ENCODE measurements at regions not wholly inside any gene's neighbourhood (a gene's known extent, or its start where the extent isn't known, plus 50 kb on each side); places are given as distances from the start of the nearest gene placed in this dataset.

GRCh38 chr14:42023452-42023851, 416.8 kb downstream of the LRFN5 start:
- H3K4me1 ChIP-seq (ENCODE audit: control insufficient read depth, insufficient read depth, low read length, unreplicated experiment) = no peaks in the 10 kb centered on the region
- H3K36me3 ChIP-seq (ENCODE audit: insufficient read depth, low read length) = no peaks in the 10 kb centered on the region
- H3K4me3 ChIP-seq (ENCODE audit: low read depth, low read length) = no peak overlapping the region
- no peaks in the 10 kb centered on the region for H3K27me3 ChIP-seq (ENCODE audit: insufficient read depth, low read length)
- H3K79me2 ChIP-seq (ENCODE audit: control insufficient read depth, insufficient read depth, low read length, unreplicated experiment) = no peaks in the 10 kb centered on the region
- no peak overlapping the region for H2AFZ ChIP-seq (ENCODE audit: low read length, unreplicated experiment)
- H3K27ac ChIP-seq (ENCODE audit: low read depth, low read length) = no peak overlapping the region

GRCh38 chr14:42014301-42014700, 407.6 kb downstream of the LRFN5 start:
- no peak overlapping the region for H3K27ac ChIP-seq (ENCODE audit: low read depth, low read length)
- no peak overlapping the region for H2AFZ ChIP-seq (ENCODE audit: low read length, unreplicated experiment)

GRCh38 chr14:42013559-42013958, 406.9 kb downstream of the LRFN5 start:
- H2AFZ ChIP-seq (ENCODE audit: low read length, unreplicated experiment) = no peak overlapping the region

More at GRCh38 chr14:42014301-42014700, 407.6 kb downstream of the LRFN5 start:
- Histone ChIP-seq H3K4me3 (ENCODE audit: low read depth, low read length) (no peak overlapping the region), H3K27me3 (ENCODE audit: insufficient read depth, low read length) (no peaks in the 10 kb centered on the region), H3K79me2 (ENCODE audit: control insufficient read depth, insufficient read depth, low read length, unreplicated experiment) (no peaks in the 10 kb centered on the region), H3K36me3 (ENCODE audit: insufficient read depth, low read length) (no peaks in the 10 kb centered on the region), H3K4me1 (ENCODE audit: control insufficient read depth, insufficient read depth, low read length, unreplicated experiment) (no peaks in the 10 kb centered on the region)

GRCh38 chr14:42013153-42013552, 406.5 kb downstream of the LRFN5 start:
- no peak overlapping the region for H3K4me3 ChIP-seq (ENCODE audit: low read depth, low read length)
- H3K36me3 ChIP-seq (ENCODE audit: insufficient read depth, low read length) = no peaks in the 10 kb centered on the region
- no peaks in the 10 kb centered on the region for H3K79me2 ChIP-seq (ENCODE audit: control insufficient read depth, insufficient read depth, low read length, unreplicated experiment)
- no peaks in the 10 kb centered on the region for H3K27me3 ChIP-seq (ENCODE audit: insufficient read depth, low read length)
- H3K4me1 ChIP-seq (ENCODE audit: control insufficient read depth, insufficient read depth, low read length, unreplicated experiment) = no peaks in the 10 kb centered on the region
- H2AFZ ChIP-seq (ENCODE audit: low read length, unreplicated experiment) = no peak overlapping the region
- H3K27ac ChIP-seq (ENCODE audit: low read depth, low read length) = no peak overlapping the region

More at GRCh38 chr14:42013559-42013958, 406.9 kb downstream of the LRFN5 start:
- Histone ChIP-seq H3K36me3 (ENCODE audit: insufficient read depth, low read length) (no peaks in the 10 kb centered on the region), H3K27ac (ENCODE audit: low read depth, low read length) (no peak overlapping the region), H3K79me2 (ENCODE audit: control insufficient read depth, insufficient read depth, low read length, unreplicated experiment) (no peaks in the 10 kb centered on the region), H3K4me3 (ENCODE audit: low read depth, low read length) (no peak overlapping the region), H3K27me3 (ENCODE audit: insufficient read depth, low read length) (no peaks in the 10 kb centered on the region), H3K4me1 (ENCODE audit: control insufficient read depth, insufficient read depth, low read length, unreplicated experiment) (no peaks in the 10 kb centered on the region)

GRCh38 chr14:42011221-42011620, 404.5 kb downstream of the LRFN5 start:
- H2AFZ ChIP-seq (ENCODE audit: low read length, unreplicated experiment) = no peak overlapping the region

GRCh38 chr14:42004321-42004720, 397.6 kb downstream of the LRFN5 start:
- Histone ChIP-seq H3K36me3 (ENCODE audit: insufficient read depth, low read length) (no peaks in the 10 kb centered on the region), H3K79me2 (ENCODE audit: control insufficient read depth, insufficient read depth, low read length, unreplicated experiment) (no peaks in the 10 kb centered on the region), H2AFZ (ENCODE audit: low read length, unreplicated experiment) (no peak overlapping the region), H3K4me1 (ENCODE audit: control insufficient read depth, insufficient read depth, low read length, unreplicated experiment) (no peaks in the 10 kb centered on the region), H3K27me3 (ENCODE audit: insufficient read depth, low read length) (no peaks in the 10 kb centered on the region), H3K4me3 (ENCODE audit: low read depth, low read length) (no peak overlapping the region), H3K27ac (ENCODE audit: low read depth, low read length) (no peak overlapping the region)

More at GRCh38 chr14:42011221-42011620, 404.5 kb downstream of the LRFN5 start:
- Histone ChIP-seq H3K27ac (ENCODE audit: low read depth, low read length) (no peak overlapping the region), H3K4me1 (ENCODE audit: control insufficient read depth, insufficient read depth, low read length, unreplicated experiment) (no peaks in the 10 kb centered on the region), H3K36me3 (ENCODE audit: insufficient read depth, low read length) (no peaks in the 10 kb centered on the region), H3K4me3 (ENCODE audit: low read depth, low read length) (no peak overlapping the region), H3K79me2 (ENCODE audit: control insufficient read depth, insufficient read depth, low read length, unreplicated experiment) (no peaks in the 10 kb centered on the region), H3K27me3 (ENCODE audit: insufficient read depth, low read length) (no peaks in the 10 kb centered on the region)

GRCh38 chr14:42002141-42002540, 395.5 kb downstream of the LRFN5 start:
- Histone ChIP-seq H3K36me3 (ENCODE audit: insufficient read depth, low read length) (no peaks in the 10 kb centered on the region), H3K4me1 (ENCODE audit: control insufficient read depth, insufficient read depth, low read length, unreplicated experiment) (no peaks in the 10 kb centered on the region), H2AFZ (ENCODE audit: low read length, unreplicated experiment) (no peak overlapping the region), H3K27me3 (ENCODE audit: insufficient read depth, low read length) (no peaks in the 10 kb centered on the region), H3K4me3 (ENCODE audit: low read depth, low read length) (no peak overlapping the region), H3K27ac (ENCODE audit: low read depth, low read length) (no peak overlapping the region), H3K79me2 (ENCODE audit: control insufficient read depth, insufficient read depth, low read length, unreplicated experiment) (no peaks in the 10 kb centered on the region)

GRCh38 chr14:42001431-42001830, 394.8 kb downstream of the LRFN5 start:
- Histone ChIP-seq H3K4me1 (ENCODE audit: control insufficient read depth, insufficient read depth, low read length, unreplicated experiment) (no peaks in the 10 kb centered on the region), H3K27ac (ENCODE audit: low read depth, low read length) (no peak overlapping the region), H2AFZ (ENCODE audit: low read length, unreplicated experiment) (no peak overlapping the region), H3K4me3 (ENCODE audit: low read depth, low read length) (no peak overlapping the region), H3K79me2 (ENCODE audit: control insufficient read depth, insufficient read depth, low read length, unreplicated experiment) (no peaks in the 10 kb centered on the region), H3K36me3 (ENCODE audit: insufficient read depth, low read length) (no peaks in the 10 kb centered on the region), H3K27me3 (ENCODE audit: insufficient read depth, low read length) (no peaks in the 10 kb centered on the region)

GRCh38 chr14:42000450-42000849, 393.8 kb downstream of the LRFN5 start:
- Histone ChIP-seq H3K36me3 (ENCODE audit: insufficient read depth, low read length) (no peaks in the 10 kb centered on the region), H3K4me1 (ENCODE audit: control insufficient read depth, insufficient read depth, low read length, unreplicated experiment) (no peaks in the 10 kb centered on the region), H3K27me3 (ENCODE audit: insufficient read depth, low read length) (no peaks in the 10 kb centered on the region), H2AFZ (ENCODE audit: low read length, unreplicated experiment) (no peak overlapping the region), H3K27ac (ENCODE audit: low read depth, low read length) (no peak overlapping the region), H3K79me2 (ENCODE audit: control insufficient read depth, insufficient read depth, low read length, unreplicated experiment) (no peaks in the 10 kb centered on the region), H3K4me3 (ENCODE audit: low read depth, low read length) (no peak overlapping the region)

GRCh38 chr14:41993687-41994086, 387.0 kb downstream of the LRFN5 start:
- no peaks in the 10 kb centered on the region for H3K27me3 ChIP-seq (ENCODE audit: insufficient read depth, low read length)
- no peak overlapping the region for H2AFZ ChIP-seq (ENCODE audit: low read length, unreplicated experiment)

GRCh38 chr14:41986700-41987099, 380.0 kb downstream of the LRFN5 start:
- Histone ChIP-seq H3K79me2 (ENCODE audit: control insufficient read depth, insufficient read depth, low read length, unreplicated experiment) (no peaks in the 10 kb centered on the region), H3K27ac (ENCODE audit: low read depth, low read length) (no peak overlapping the region), H3K36me3 (ENCODE audit: insufficient read depth, low read length) (no peaks in the 10 kb centered on the region), H2AFZ (ENCODE audit: low read length, unreplicated experiment) (no peak overlapping the region), H3K27me3 (ENCODE audit: insufficient read depth, low read length) (no peaks in the 10 kb centered on the region), H3K4me3 (ENCODE audit: low read depth, low read length) (no peak overlapping the region), H3K4me1 (ENCODE audit: control insufficient read depth, insufficient read depth, low read length, unreplicated experiment) (no peaks in the 10 kb centered on the region)

More at GRCh38 chr14:41993687-41994086, 387.0 kb downstream of the LRFN5 start:
- H3K4me3 ChIP-seq (ENCODE audit: low read depth, low read length) = no peak overlapping the region
- no peak overlapping the region for H3K27ac ChIP-seq (ENCODE audit: low read depth, low read length)
- H3K4me1 ChIP-seq (ENCODE audit: control insufficient read depth, insufficient read depth, low read length, unreplicated experiment) = no peaks in the 10 kb centered on the region
- H3K79me2 ChIP-seq (ENCODE audit: control insufficient read depth, insufficient read depth, low read length, unreplicated experiment) = no peaks in the 10 kb centered on the region
- H3K36me3 ChIP-seq (ENCODE audit: insufficient read depth, low read length) = no peaks in the 10 kb centered on the region

All from ACC112 (cell line).